ENCODE measurements at regions not wholly inside any gene's neighbourhood (a gene's known extent, or its start where the extent isn't known, plus 50 kb on each side); places are given as distances from the start of the nearest gene placed in this dataset.

DNA sequence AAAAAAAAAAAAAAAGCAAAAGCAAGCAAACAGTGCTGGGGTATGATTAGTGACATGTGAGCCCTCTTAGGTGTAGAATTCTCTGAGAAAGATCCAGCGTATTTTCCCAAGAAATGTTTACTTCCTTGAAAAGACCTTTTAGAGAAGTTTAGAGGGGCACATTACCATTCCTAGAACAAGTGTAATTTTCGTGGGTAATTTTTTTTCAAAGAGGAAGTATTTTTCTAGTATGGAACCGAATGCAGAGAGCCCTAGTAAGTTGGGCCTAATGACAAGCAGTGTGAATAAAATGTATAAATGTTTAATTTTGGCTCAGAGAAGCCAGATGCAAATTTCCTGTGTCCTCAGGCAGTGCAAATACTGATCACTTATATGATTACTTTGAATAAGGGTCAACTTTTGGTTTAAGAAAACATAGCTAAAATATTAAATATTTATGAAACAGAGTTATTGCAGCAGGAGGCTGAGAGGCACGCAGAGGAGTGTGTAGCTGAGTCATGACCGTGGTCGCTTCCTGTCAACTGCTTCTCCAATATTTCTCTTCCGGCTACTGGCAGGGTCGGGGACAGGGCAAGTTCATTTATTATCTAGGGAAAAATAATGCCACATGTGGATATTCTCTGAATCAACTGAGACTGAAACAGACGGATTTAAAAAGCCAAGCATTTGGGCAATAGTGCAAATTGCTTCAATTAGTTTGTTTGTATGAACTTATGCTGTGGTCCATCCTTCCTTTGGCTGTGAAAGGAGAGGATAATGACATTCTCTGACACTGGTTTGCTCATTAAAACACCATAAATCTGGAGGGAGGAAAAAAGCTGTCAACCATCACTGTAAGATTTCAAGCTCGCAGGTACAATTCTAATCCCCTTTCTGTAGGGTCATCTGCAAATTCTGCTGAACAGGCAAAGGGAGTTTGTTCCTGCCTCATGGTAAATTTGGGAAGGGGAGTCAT lies 495.2 kb downstream of the GLRX3 start:
- no peaks in the 10 kb centered on the region for H3K79me2 ChIP-seq (ENCODE audit: low read length)
- intact Hi-C loops (cut with micrococcal nuclease), result no loop called here
- H3F3A ChIP-seq (ENCODE audit: low read length, unreplicated experiment), result no peaks in the 10 kb centered on the region
- H4K20me1 ChIP-seq (ENCODE audit: low read length), result no peaks in the 10 kb centered on the region
- no peak overlapping the region for H3K4me3 ChIP-seq (ENCODE audit: low read length)
- ChIA-PET POLR2A (ENCODE audit: unreplicated experiment) (no interaction called here), CTCF (no interaction called here)
- H3K4me2 ChIP-seq (ENCODE audit: low read length), result no peak overlapping the region
- no peak overlapping the region for H3K9ac ChIP-seq (ENCODE audit: low read length)
- DNase-seq (no peak), ATAC-seq (no peak)
- H3K27me3 ChIP-seq (ENCODE audit: low read length), result no peaks in the 10 kb centered on the region
- no TSS peak for BruUV-seq (replicated peaks)
- H2AFZ ChIP-seq (ENCODE audit: low read length), result no peak overlapping the region
- no peaks in the 10 kb centered on the region for H3K9me2 ChIP-seq (replicated peaks; ENCODE audit: low read length)
- H3K4me1 ChIP-seq (ENCODE audit: insufficient read depth, low read length), result no peaks in the 10 kb centered on the region
- TF ChIP-seq, protein P1, sequence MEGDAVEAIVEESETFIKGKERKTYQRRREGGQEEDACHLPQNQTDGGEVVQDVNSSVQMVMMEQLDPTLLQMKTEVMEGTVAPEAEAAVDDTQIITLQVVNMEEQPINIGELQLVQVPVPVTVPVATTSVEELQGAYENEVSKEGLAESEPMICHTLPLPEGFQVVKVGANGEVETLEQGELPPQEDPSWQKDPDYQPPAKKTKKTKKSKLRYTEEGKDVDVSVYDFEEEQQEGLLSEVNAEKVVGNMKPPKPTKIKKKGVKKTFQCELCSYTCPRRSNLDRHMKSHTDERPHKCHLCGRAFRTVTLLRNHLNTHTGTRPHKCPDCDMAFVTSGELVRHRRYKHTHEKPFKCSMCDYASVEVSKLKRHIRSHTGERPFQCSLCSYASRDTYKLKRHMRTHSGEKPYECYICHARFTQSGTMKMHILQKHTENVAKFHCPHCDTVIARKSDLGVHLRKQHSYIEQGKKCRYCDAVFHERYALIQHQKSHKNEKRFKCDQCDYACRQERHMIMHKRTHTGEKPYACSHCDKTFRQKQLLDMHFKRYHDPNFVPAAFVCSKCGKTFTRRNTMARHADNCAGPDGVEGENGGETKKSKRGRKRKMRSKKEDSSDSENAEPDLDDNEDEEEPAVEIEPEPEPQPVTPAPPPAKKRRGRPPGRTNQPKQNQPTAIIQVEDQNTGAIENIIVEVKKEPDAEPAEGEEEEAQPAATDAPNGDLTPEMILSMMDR (conservative IDR thresholded peaks at IDR 0.05; ENCODE audit: low read depth, low read length), result no peak
- no peak overlapping the region for H3K27ac ChIP-seq (ENCODE audit: low read length)
- H3K9me3 ChIP-seq (ENCODE audit: low read length), result no peaks in the 10 kb centered on the region
- H3K36me3 ChIP-seq (ENCODE audit: low read depth, low read length), result no peaks in the 10 kb centered on the region

DNA sequence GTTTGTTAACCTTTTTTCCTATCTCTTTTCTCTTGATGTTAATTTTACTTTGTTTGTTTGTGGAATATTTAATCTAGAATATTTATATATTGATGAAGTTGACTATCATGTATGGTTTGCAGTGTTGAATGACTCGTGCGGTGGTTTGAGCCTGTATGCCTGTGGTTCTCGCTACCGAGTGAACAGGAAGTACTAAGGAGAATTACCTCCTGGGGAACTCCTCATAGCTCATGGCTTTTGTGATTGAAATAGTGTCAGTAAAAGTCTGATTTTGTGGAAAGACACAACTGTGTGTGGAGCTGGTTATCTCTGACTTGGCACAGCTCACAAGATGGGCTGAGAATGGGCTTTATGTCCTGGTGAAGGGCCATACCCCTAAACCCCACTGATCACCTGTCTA lies 498.6 kb downstream of the GLRX3 start:
- Histone ChIP-seq H3K4me2 (ENCODE audit: low read length) (no peak overlapping the region), H3K27me3 (ENCODE audit: low read length) (no peaks in the 10 kb centered on the region), H3F3A (ENCODE audit: low read length, unreplicated experiment) (no peaks in the 10 kb centered on the region), H4K20me1 (ENCODE audit: low read length) (no peaks in the 10 kb centered on the region), H3K9me3 (ENCODE audit: low read length) (no peaks in the 10 kb centered on the region), H3K36me3 (ENCODE audit: low read depth, low read length) (no peaks in the 10 kb centered on the region), H3K4me1 (ENCODE audit: insufficient read depth, low read length) (no peaks in the 10 kb centered on the region), H3K9me2 (replicated peaks; ENCODE audit: low read length) (no peaks in the 10 kb centered on the region), H2AFZ (ENCODE audit: low read length) (no peak overlapping the region), H3K9ac (ENCODE audit: low read length) (no peak overlapping the region), H3K27ac (ENCODE audit: low read length) (no peak overlapping the region), H3K79me2 (ENCODE audit: low read length) (no peaks in the 10 kb centered on the region), H3K4me3 (ENCODE audit: low read length) (no peak overlapping the region)
- ATAC-seq (no peak), DNase-seq (no peak)
- ChIA-PET CTCF (no interaction called here), POLR2A (ENCODE audit: unreplicated experiment) (no interaction called here)
- intact Hi-C loops (cut with micrococcal nuclease), result no loop called here
- TF ChIP-seq EZH2 (IDR thresholded peaks at IDR 0.05; ENCODE audit: low read length, unreplicated experiment) (no peak), EZH2phosphoT487 (IDR thresholded peaks at IDR 0.05; ENCODE audit: borderline replicate concordance, low read length) (no peak)
- TF ChIP-seq, protein P1 (conservative IDR thresholded peaks at IDR 0.05; ENCODE audit: low read depth, low read length), result no peak
- no TSS peak for BruUV-seq (replicated peaks)

DNA sequence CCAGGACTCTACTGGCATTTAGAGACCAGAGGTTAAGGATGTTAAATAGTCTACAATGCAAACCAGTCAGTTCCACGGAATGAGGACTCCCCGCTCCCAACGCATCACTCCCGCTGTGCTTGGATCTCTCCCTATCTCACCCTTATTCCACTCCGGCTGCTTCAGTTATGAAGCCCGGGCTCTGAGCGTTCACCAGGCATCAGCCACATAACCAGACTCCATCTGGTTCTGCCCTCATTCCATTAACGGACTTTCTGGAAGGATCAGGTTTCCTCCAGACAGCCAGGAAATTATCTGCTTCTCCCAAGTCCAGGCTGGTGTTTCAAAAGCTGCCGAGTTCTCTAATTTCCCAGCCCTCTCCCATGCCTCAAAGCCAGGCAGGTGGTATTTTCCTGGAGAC lies 499.3 kb downstream of the GLRX3 start:
- Histone ChIP-seq H3K9me2 (replicated peaks; ENCODE audit: low read length) (no peaks in the 10 kb centered on the region), H3K36me3 (ENCODE audit: low read depth, low read length) (no peaks in the 10 kb centered on the region), H4K20me1 (ENCODE audit: low read length) (no peaks in the 10 kb centered on the region), H3K4me2 (ENCODE audit: low read length) (no peak overlapping the region), H3K27me3 (ENCODE audit: low read length) (no peaks in the 10 kb centered on the region), H3K27ac (ENCODE audit: low read length) (no peak overlapping the region), H3K9me3 (ENCODE audit: low read length) (no peaks in the 10 kb centered on the region), H3K9ac (ENCODE audit: low read length) (no peak overlapping the region), H3K4me1 (ENCODE audit: insufficient read depth, low read length) (no peaks in the 10 kb centered on the region), H3K79me2 (ENCODE audit: low read length) (no peaks in the 10 kb centered on the region), H3F3A (ENCODE audit: low read length, unreplicated experiment) (no peaks in the 10 kb centered on the region), H2AFZ (ENCODE audit: low read length) (no peak overlapping the region), H3K4me3 (ENCODE audit: low read length) (no peak overlapping the region)
- intact Hi-C loops (cut with micrococcal nuclease), result no loop called here
- BruUV-seq (replicated peaks), result no TSS peak
- ChIA-PET CTCF (no interaction called here), POLR2A (ENCODE audit: unreplicated experiment) (no interaction called here)
- no peak for DNase-seq
- no peak for ATAC-seq
- TF ChIP-seq EZH2phosphoT487 (IDR thresholded peaks at IDR 0.05; ENCODE audit: borderline replicate concordance, low read length), result no peak
